HCT116 (cell line): ENCODE measurements at regions not wholly inside any gene's neighbourhood (a gene's known extent, or its start where the extent isn't known, plus 50 kb on each side); places are given as distances from the start of the nearest gene placed in this dataset.

Experiments used
- ATAC-seq: fragments of 200-7000 bp; cut with Tn5 transposase; 2 replicates; pipeline ENCODE4 v1.9.1; 2020; ENCODE audit warnings: mild to moderate bottlenecking, moderate library complexity
- BruUV-seq: library from RNA; stranded (reverse); fragments of 400-500 nt; replicated peaks from 2 replicates; lab custom pipeline; 2021; lab: Mats Ljungman, UMichigan
- CTCF ChIA-PET: fragments of 300-600 bp; sonication (Branson Sonifier 250); formaldehyde crosslinking; loops from one replicate; lab custom pipeline; 2021; ENCODE audit warnings: antibody characterized with exemption; lab: Charles Lee
- POLR2A ChIA-PET: fragments of 300-600, 350-600 bp; sonication (Branson Sonifier 250); formaldehyde crosslinking; loops from one replicate; lab custom pipeline; 2021; ENCODE audit warnings: antibody characterized with exemption; lab: Charles Lee
- RAD21 ChIA-PET, 2 experiments: fragments of 300-600 bp; sonication (Branson Sonifier 250); formaldehyde crosslinking; loops; one replicate each; lab custom pipeline; 2023; ENCODE audit warnings: low total read pairs in 2 of 2; ENCODE audit not compliant: uncharacterized antibody in 2 of 2, unreplicated experiment in 2 of 2, low non-redundant PET in 1 of 2; lab: Charles Lee
- DNase-seq: peaks from one replicate; pipeline ENCODE4 v3.0.0-alpha.2; 2010; ENCODE audit warnings: low read depth, low spot score
- H2AFZ ChIP-seq: fragments of 200-600 bp; shearing (Covaris generic), sonication (generic); 2 replicates; pipeline ENCODE4 v1.6.1; 2017; ENCODE audit warnings: low read depth, mixed run types, mixed read lengths, antibody characterized with exemption, low read length; ENCODE audit not compliant: poor library complexity, severe bottlenecking
- H3K27ac ChIP-seq: 2 replicates; pipeline ENCODE4 v1.5.1; 2012; ENCODE audit warnings: low read depth, low read length
- H3K27me3 ChIP-seq: fragments of 200-600 bp; sonication (generic); 2 replicates; pipeline ENCODE4 v1.6.1; 2016; ENCODE audit warnings: mixed run types, low read length, mixed read lengths; ENCODE audit not compliant: insufficient read depth
- H3K36me3 ChIP-seq, 2 experiments: fragments of 200-500 bp in 1 of 2; fragments of 200-600 bp in 1 of 2; sonication (Bioruptor generic) in 1 of 2; sonication (generic) in 1 of 2; 2 replicates each; pipeline versions ENCODE4 v1.5.1 to v1.6.1; 2014 to 2016; ENCODE audit warnings: low read length in 2 of 2, inconsistent platforms in 1 of 2, mixed read lengths in 1 of 2, mixed run types in 1 of 2; ENCODE audit not compliant: insufficient read depth in 2 of 2, control insufficient read depth in 1 of 2
- H3K4me1 ChIP-seq, 2 experiments: fragments of 200-600 bp in 1 of 2; sonication (generic) in 1 of 2; 2 replicates each; pipeline versions ENCODE4 v1.5.1 to v1.6.1; 2012 to 2017; ENCODE audit warnings: low read length in 2 of 2, inconsistent platforms in 1 of 2, mild to moderate bottlenecking in 1 of 2, mixed read lengths in 1 of 2, mixed run types in 1 of 2, moderate library complexity in 1 of 2; ENCODE audit not compliant: insufficient read depth in 2 of 2, control insufficient read depth in 1 of 2
- H3K4me2 ChIP-seq: fragments of 200-600 bp; sonication (generic); 2 replicates; pipeline ENCODE4 v1.6.1; 2017; ENCODE audit warnings: mixed run types, low read length, mixed read lengths
- H3K4me3 ChIP-seq, 2 experiments: fragments of 200-600 bp in 1 of 2; sonication (generic) in 1 of 2; replicated peaks in 1 of 2; 2 replicates each; pipeline ENCODE4 v1.5.1; 2011 to 2016; ENCODE audit warnings: low read length in 2 of 2, control low read depth in 1 of 2, low read depth in 1 of 2, mild to moderate bottlenecking in 1 of 2, mixed read lengths in 1 of 2, mixed run types in 1 of 2
- H3K79me2 ChIP-seq: fragments of 200-600 bp; sonication (generic); 2 replicates; pipeline ENCODE4 v1.6.1; 2017; ENCODE audit warnings: mild to moderate bottlenecking, mixed run types, low read length, moderate library complexity, mixed read lengths; ENCODE audit not compliant: insufficient read depth
- H3K9ac ChIP-seq: fragments of 200-600 bp; sonication (generic); 2 replicates; pipeline ENCODE4 v1.6.1; 2016; ENCODE audit warnings: low read length, mixed read lengths
- H3K9me2 ChIP-seq: fragments of 200-600 bp; sonication (generic), shearing (Covaris generic); 2 replicates; pipeline ENCODE4 v1.6.1; 2017; ENCODE audit warnings: mixed run types, mild to moderate bottlenecking, moderate library complexity; ENCODE audit not compliant: insufficient read depth
- H3K9me3 ChIP-seq, 2 experiments: fragments of 200-500 bp in 1 of 2; fragments of 200-600 bp in 1 of 2; sonication (Bioruptor generic) in 1 of 2; sonication (generic) in 1 of 2; 2 replicates each; pipeline ENCODE4 v1.6.1; 2014 to 2017; ENCODE audit warnings: low read length in 2 of 2, mixed read lengths in 2 of 2, inconsistent platforms in 1 of 2, low read depth in 1 of 2, mild to moderate bottlenecking in 1 of 2, mixed run types in 1 of 2, moderate library complexity in 1 of 2; ENCODE audit not compliant: control insufficient read depth in 1 of 2, insufficient read depth in 1 of 2
- H4K20me1 ChIP-seq: fragments of 200-600 bp; sonication (generic), shearing (Covaris generic); 2 replicates; pipeline ENCODE4 v1.6.1; 2017; ENCODE audit warnings: mixed run types, mild to moderate bottlenecking, moderate library complexity; ENCODE audit not compliant: insufficient read depth
- ELF1 ChIP-seq: IDR thresholded peaks from 2 replicates; pipeline ENCODE4 v1.6.1; 2012; ENCODE audit warnings: low read depth, borderline replicate concordance
- TCF7L2 ChIP-seq: IDR thresholded peaks from 2 replicates; pipeline ENCODE4 v1.7.0; 2011; ENCODE audit warnings: borderline replicate concordance, inconsistent platforms; ENCODE audit not compliant: insufficient read depth, insufficient read length; ENCODE audit errors: extremely low read depth
- intact Hi-C: fragments of 100-400 bp; cut with micrococcal nuclease; formaldehyde crosslinking; loops from 2 replicates; pipeline ENCODE4 v1.10.0; 2022
- TF ChIP-seq, protein P1 (sequence below): IDR thresholded peaks from 2 replicates; pipeline ENCODE4 v1.6.1; 2012
- TF ChIP-seq, protein P2 (sequence below), 3 experiments: fragments of 200-600 bp in 1 of 3; sonication (generic) in 1 of 3; IDR thresholded peaks in 2 of 3; conservative IDR thresholded peaks in 1 of 3; 2 replicates each; pipeline ENCODE4 v1.5.1; 2012 to 2017; ENCODE audit warnings: low read depth in 2 of 3, low read length in 2 of 3, antibody characterized with exemption in 1 of 3, borderline replicate concordance in 1 of 3, control low read depth in 1 of 3, mild to moderate bottlenecking in 1 of 3, mixed read lengths in 1 of 3, mixed run types in 1 of 3, moderate library complexity in 1 of 3; ENCODE audit not compliant: insufficient read depth in 1 of 3

DNA sequence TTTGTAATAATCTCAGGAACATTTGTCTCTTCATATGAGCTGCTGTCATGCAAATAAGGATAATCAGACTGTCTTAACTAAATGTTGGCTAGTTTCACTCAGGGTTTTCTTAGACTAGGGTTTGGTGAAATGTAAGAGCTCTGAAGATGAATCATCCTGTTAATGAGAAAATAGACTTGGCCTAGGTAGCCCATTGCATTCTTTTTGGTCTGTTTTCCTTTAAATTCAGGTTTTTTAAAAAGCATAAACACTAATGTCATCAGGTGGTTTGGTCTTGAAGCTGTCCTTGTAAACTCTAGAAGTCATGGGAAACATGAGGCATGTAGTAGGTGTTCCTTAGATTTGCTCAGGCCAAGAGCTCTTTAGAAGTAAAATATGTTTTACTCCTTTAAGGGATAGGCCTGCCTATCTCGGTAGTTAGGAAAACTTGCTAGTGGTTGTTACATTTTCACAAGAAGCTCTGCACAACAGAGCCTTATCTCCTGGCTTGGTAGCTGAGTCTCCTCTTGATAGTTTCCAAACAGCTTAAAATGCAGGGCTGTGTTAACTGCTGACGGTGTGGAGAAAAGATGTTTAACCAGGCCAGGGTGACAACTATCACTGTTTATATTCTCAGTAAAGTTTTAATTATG, 62.0 kb upstream of the C1QTNF9B start:
- peaks cover 0 to 11% of the 10 kb centered on the region in 2 experiments; a peak in 2 of 4 replicates for H3K4me1 ChIP-seq
- no TSS peak for BruUV-seq
- ChIA-PET POLR2A (no interaction called here), CTCF (interaction anchor here (0.6 to 2.1 kb wide), 12 partner anchors 9 to 269 kb away, joined by 3 to 9 read pairs (median 4); no protein-coding TSS in a partner anchor), RAD21 (no interaction called here)
- H3K9ac ChIP-seq, result no peak overlapping the region
- H3K27ac ChIP-seq, result no peak overlapping the region
- H4K20me1 ChIP-seq, result no peaks in the 10 kb centered on the region
- H3K36me3 ChIP-seq, result no peaks in the 10 kb centered on the region
- no peaks in the 10 kb centered on the region for H3K9me2 ChIP-seq
- no peaks in the 10 kb centered on the region for H3K27me3 ChIP-seq
- H3K4me3 ChIP-seq, result no peak overlapping the region
- H3K79me2 ChIP-seq, result no peaks in the 10 kb centered on the region
- no peak for ATAC-seq
- H2AFZ ChIP-seq, result no peak overlapping the region
- H3K4me2 ChIP-seq, result no peak overlapping the region
- no peak for TF ChIP-seq TCF7L2
- TF ChIP-seq, protein P1, sequence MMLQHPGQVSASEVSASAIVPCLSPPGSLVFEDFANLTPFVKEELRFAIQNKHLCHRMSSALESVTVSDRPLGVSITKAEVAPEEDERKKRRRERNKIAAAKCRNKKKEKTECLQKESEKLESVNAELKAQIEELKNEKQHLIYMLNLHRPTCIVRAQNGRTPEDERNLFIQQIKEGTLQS, result no peak
- TF ChIP-seq ELF1, result no peak
- TF ChIP-seq, protein P2, sequence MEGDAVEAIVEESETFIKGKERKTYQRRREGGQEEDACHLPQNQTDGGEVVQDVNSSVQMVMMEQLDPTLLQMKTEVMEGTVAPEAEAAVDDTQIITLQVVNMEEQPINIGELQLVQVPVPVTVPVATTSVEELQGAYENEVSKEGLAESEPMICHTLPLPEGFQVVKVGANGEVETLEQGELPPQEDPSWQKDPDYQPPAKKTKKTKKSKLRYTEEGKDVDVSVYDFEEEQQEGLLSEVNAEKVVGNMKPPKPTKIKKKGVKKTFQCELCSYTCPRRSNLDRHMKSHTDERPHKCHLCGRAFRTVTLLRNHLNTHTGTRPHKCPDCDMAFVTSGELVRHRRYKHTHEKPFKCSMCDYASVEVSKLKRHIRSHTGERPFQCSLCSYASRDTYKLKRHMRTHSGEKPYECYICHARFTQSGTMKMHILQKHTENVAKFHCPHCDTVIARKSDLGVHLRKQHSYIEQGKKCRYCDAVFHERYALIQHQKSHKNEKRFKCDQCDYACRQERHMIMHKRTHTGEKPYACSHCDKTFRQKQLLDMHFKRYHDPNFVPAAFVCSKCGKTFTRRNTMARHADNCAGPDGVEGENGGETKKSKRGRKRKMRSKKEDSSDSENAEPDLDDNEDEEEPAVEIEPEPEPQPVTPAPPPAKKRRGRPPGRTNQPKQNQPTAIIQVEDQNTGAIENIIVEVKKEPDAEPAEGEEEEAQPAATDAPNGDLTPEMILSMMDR (IDR thresholded peaks at IDR 0.05 in 2 of 3, conservative IDR thresholded peaks at IDR 0.05 in 1 of 3; ENCODE audit: borderline replicate concordance in 1 of 3, insufficient read depth in 1 of 3, low read depth in 2 of 3, low read length in 2 of 3), result no peak
- intact Hi-C loops, result no loop called here
- DNase-seq, result no peak
- no peaks in the 10 kb centered on the region for H3K9me3 ChIP-seq
